Right renal cortex interstitium (tissue), 3 donors: ENCODE measurements at regions not wholly inside any gene's neighbourhood (a gene's known extent, or its start where the extent isn't known, plus 50 kb on each side); places are given as distances from the start of the nearest gene placed in this dataset.

Experiments
- DNase-seq, 3 donors: peaks; one replicate each; pipeline ENCODE4 v3.0.0-alpha.2; 2013; ENCODE audit warnings: low read depth in 3 of 3, low spot score in 2 of 3

DNA sequence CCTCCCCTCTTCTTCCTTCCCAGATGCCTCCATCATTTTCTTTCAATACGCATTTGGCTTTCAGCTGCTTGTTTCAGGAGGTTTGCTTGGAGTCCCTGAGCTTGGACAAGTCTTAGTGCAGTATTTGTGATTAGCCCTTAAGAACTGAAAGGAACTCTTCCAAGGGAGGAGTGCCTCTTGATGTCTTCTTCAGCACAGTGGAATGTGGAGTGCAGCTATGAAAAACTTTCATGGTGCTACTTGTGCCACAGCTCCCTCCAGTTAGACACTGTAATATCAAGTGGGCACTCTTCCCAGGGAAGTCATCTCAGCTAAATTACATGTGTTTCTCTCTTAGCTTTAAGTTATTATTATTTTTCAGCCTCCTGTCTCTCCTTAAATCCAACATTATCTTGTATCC is 173.1 kb downstream of the NECTIN3 start:
- DNase-seq, result no peak

GRCh38 chr3:111246967-111247760 is 175.5 kb downstream of the NECTIN3 start:
- DNase-seq, result no peak

DNA sequence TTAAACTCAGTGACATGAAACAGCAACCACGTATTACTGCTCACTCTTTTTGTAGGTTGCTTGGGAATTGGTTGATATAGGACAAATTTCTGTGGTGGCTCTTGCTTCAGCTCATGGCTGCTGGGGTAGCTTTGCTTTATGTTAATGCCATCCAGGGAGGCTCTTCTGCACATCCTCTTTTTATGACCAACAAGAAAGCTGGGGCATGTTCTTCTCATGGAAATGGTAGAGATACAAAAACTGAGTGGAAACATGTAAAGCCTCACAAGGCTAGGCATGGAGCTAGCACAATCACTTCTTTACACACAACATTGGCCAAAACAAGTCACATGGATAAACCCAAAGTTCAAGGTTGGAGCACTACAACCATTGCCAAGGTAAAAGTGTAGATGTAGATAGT is 176.8 kb downstream of the NECTIN3 start:
- no peak for DNase-seq

DNA sequence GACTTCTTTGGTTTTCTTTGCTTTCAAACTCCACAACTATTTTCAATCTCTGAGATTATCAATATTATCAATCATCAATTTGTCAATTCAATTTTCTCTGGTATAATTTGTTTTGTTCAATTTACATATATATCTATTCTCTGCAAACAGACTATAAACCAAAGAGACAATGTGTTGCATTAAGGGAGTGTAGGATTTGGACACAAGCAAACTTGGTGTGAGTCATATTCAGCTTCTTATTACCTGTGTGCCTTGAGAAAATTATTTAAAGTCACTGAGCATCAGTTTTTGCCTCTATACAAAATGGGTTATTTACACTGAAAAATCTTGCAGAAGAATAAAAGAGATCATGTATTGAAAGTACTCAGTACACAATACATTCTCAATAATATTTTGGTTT is 177.8 kb downstream of the NECTIN3 start:
- DNase-seq, result no peak

GRCh38 chr3:111252779-111253178 is 181.2 kb downstream of the NECTIN3 start:
- DNase-seq, result no peak

DNA sequence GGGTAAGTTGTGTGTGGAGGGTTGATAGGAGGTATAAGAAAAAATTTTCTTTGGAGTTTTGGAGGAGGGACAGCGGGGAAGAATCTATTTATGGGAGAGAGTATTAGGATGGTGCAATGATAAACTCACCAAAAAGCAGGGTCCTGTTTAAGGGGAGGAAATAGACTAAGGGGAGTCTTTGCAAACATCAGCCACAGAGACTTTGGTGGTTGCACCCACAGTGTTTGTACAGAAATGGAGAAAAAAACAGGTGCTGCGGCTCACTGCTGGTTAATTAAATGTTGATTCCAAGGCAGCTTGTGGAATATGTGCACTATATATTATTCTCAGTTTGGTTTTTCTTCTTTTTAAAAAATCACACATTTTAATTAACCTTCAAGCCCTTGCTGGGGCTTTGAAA is 182.1 kb downstream of the NECTIN3 start:
- DNase-seq, result no peak

GRCh38 chr3:111260878-111261277 is 189.3 kb downstream of the NECTIN3 start:
- no peak for DNase-seq

DNA sequence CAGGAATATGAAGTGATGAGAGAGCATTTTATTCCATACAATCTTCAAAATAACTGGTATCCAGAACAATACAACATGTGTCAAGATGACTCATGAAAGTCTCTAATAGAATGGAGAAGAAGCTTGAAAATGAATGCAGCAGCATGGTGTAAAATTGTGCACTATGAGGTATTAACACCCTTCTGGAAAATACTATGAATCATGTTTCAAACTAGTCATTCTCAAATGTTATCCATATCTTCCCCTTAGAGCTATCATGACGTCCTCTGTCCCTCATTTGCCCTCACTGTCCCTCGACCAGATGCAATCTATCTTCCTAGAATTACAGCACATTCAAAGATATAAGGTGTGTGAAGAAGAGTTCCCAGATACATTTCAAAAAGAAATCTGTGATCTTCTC is 198.2 kb downstream of the NECTIN3 start:
- DNase-seq, result no peak

DNA sequence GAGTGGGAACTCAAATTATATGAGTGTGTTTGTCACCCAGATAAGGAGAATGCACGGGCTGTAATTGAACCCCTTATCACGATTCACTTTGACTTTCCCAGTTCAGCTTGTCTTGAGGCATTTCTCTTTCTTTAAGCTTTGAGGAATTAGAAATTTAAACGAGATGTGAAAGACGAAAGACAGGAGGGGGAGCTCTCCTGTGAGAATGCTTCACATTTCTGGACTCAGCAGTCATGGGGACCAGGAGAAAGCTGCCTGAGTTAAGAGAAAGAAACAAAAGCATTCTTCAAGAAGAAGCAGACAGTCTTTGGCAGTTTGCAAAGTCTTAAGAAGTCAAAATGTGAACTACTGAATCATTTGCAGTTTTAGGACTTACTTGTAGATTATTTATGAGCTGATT is 205.6 kb downstream of the NECTIN3 start:
- no peak for DNase-seq

- DNase-seq, result no peak
Measured at GRCh38 chr3:111278959-111279358, 207.3 kb downstream of the NECTIN3 start.

- no peak for DNase-seq
Measured at GRCh38 chr3:111282024-111282423, 210.4 kb downstream of the NECTIN3 start.

- no peak for DNase-seq
Measured at GRCh38 chr3:111283165-111283564, 211.5 kb downstream of the NECTIN3 start.

GRCh38 chr3:111284503-111285183 is 213.0 kb downstream of the NECTIN3 start:
- DNase-seq, result no peak

GRCh38 chr3:111285184-111285538 is 213.5 kb downstream of the NECTIN3 start:
- no peak for DNase-seq

DNA sequence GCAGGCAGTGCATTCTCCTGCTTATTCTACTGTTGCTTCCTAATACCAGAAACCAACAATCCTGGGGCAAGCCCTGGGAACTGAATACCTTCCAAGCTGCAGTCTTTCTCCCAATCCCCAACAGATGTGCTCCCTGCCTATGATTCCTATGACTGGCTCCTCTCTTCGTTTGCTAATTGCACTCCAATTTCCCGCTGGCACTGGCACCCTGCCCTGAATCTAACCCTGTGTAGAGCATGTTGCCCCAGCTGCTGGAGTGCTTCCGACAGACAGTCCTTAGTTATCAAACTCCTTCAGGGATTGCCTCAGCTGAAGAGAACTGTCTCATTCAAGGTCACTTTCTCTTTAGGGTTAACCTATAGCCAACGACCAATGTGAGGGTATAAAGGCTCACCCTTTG is 214.1 kb downstream of the NECTIN3 start:
- no peak for DNase-seq

GRCh38 chr3:111286746-111287145 is 215.1 kb downstream of the NECTIN3 start:
- no peak for DNase-seq

DNA sequence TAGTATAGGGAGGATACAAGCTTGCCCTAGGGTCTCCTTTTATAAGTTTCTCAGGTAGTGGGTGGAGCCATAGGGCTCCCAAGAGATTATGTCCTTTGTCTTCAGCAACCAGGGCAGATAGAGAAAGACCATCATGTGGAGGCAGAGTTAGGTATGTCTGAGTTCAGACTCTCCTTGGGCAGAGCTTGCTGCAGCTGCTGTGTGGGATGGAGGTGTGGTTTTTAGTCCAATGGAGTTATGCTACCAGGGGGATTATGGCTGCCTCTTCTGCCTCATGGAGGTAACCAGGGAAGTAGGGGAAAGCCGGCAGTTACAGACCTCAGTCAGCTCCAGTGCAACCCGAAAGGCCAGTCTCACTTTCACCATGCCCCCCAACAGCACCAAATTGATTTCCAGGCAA is 220.5 kb downstream of the NECTIN3 start:
- DNase-seq, result no peak

GRCh38 chr3:111299192-111299615 is 227.6 kb downstream of the NECTIN3 start:
- DNase-seq, result no peak

DNA sequence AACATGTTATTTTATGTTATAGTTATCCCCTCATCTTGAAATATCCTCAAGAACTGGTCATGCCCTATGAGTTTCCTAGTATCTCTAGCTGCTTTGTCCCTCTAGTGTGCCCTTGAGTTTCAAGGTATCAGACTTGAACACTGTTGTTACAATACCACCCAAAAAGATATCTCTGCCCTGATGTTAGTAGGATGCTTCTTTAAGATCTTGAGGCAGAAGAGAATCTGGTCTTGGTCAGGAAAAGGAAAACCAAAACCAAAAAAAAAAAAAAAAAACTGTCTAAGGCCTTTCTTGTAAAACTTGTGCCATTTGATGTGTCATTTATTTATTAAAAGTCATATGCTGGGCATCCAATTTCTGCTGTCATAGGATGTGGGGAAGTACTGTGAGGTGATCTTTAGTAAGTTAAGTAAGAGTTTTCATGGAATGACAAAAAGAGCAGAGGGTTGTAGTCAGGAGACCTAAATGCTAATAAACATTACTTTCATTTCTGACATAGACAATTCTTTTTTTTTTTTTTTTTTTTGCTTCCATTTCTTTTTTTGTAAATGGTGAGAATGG is 229.7 kb downstream of the NECTIN3 start:
- no peak for DNase-seq

DNA sequence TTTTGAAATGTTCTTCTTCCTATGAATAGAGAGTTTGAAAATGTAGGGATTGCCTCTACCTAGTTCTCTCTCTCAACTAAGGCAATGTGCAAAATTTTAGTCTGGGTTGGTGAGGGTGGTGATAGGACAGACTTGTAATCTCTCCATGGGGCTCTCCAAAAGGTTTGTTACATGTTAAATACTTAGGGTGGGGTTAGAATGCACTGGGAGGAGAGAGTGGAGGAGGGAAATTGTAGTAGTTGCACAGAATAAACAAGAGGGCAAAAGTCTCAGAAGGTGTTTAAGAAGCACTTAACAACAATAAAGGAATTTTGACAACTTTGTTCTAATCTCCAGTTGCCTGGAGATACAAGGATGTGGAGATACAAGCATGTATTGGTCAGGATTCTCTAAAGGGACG is 230.4 kb downstream of the NECTIN3 start:
- no peak for DNase-seq

GRCh38 chr3:111303760-111304159 is 232.1 kb downstream of the NECTIN3 start:
- no peak for DNase-seq

- DNase-seq, result no peak
Measured at GRCh38 chr3:111307676-111308075, 234.3 kb upstream of the CD96 start.
